C4-2B (cell line): ENCODE measurements at regions not wholly inside any gene's neighbourhood (a gene's known extent, or its start where the extent isn't known, plus 50 kb on each side); places are given as distances from the start of the nearest gene placed in this dataset.

ENCODE experiments used
- H3K27ac ChIP-seq: fragments of 450-650 bp; 2 replicates; pipeline ENCODE4 v1.5.1; 2017
- CTCF ChIP-seq: fragments of 450-650 bp; conservative IDR thresholded peaks from 2 replicates; pipeline ENCODE4 v1.5.1; 2017; ENCODE audit warnings: mild to moderate bottlenecking
- ZFX ChIP-seq: fragments of 450-650 bp; IDR thresholded peaks from 2 replicates; pipeline ENCODE4 v1.6.1; 2017

GRCh38 chr11:129738242-129738641 lies 77.4 kb upstream of the TMEM45B start:
- no peak for TF ChIP-seq ZFX
- TF ChIP-seq CTCF = no peak
- no peak overlapping the region for H3K27ac ChIP-seq

GRCh38 chr11:129739339-129739738 lies 76.3 kb upstream of the TMEM45B start:
- H3K27ac ChIP-seq = no peak overlapping the region
- TF ChIP-seq ZFX (no peak), CTCF (no peak)

GRCh38 chr11:129740125-129740719 lies 75.4 kb upstream of the TMEM45B start:
- TF ChIP-seq CTCF (no peak), ZFX (no peak)
- no peak overlapping the region for H3K27ac ChIP-seq

- TF ChIP-seq CTCF = no peak
- TF ChIP-seq ZFX = no peak
- no peak overlapping the region for H3K27ac ChIP-seq
These were observed 72.4 kb upstream of the TMEM45B start for GRCh38 chr11:129743112-129743815.

- H3K27ac ChIP-seq = no peak overlapping the region
- no peak for TF ChIP-seq CTCF
- TF ChIP-seq ZFX = no peak
These were observed 68.6 kb upstream of the TMEM45B start for GRCh38 chr11:129747071-129747470.

GRCh38 chr11:129749141-129749540 lies 66.5 kb upstream of the TMEM45B start:
- H3K27ac ChIP-seq = no peak overlapping the region
- TF ChIP-seq ZFX (no peak), CTCF (no peak)

GRCh38 chr11:129750343-129751292 lies 65.0 kb upstream of the TMEM45B start:
- no peak overlapping the region for H3K27ac ChIP-seq
- peak; percentile 15; the same call in 1 of the 2 replicates for TF ChIP-seq ZFX
- peak; percentile 98 for TF ChIP-seq CTCF
